C4-2B (cell line): ENCODE measurements at regions not wholly inside any gene's neighbourhood (a gene's known extent, or its start where the extent isn't known, plus 50 kb on each side); places are given as distances from the start of the nearest gene placed in this dataset.

Experiments
- H3K27ac ChIP-seq: fragments of 450-650 bp; 2 replicates; pipeline ENCODE4 v1.5.1; 2017
- ZFX ChIP-seq: fragments of 450-650 bp; IDR thresholded peaks from 2 replicates; pipeline ENCODE4 v1.6.1; 2017
- TF ChIP-seq, protein P1 (sequence below): fragments of 450-650 bp; conservative IDR thresholded peaks from 2 replicates; pipeline ENCODE4 v1.5.1; 2017; ENCODE audit warnings: mild to moderate bottlenecking

DNA sequence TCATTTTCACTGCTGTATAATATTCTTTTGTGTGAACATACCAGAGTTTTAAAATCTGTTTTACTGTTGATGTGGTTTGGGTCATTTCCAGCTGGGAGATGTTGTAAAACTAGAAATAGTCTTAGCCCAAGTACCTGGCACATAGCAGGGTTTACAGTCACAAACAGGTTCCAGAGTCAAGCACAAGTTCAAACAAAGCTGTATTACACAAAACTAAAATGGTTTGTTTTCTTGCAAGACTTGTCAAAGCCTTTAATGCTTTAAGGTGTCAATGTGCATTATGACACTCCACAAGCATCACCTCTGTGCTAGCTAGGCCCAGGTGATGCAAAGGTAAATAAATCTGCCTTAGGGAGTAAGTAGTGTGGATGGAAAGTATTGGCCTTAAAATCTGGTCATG lies 379.1 kb downstream of the MN1 start:
- TF ChIP-seq, protein P1, sequence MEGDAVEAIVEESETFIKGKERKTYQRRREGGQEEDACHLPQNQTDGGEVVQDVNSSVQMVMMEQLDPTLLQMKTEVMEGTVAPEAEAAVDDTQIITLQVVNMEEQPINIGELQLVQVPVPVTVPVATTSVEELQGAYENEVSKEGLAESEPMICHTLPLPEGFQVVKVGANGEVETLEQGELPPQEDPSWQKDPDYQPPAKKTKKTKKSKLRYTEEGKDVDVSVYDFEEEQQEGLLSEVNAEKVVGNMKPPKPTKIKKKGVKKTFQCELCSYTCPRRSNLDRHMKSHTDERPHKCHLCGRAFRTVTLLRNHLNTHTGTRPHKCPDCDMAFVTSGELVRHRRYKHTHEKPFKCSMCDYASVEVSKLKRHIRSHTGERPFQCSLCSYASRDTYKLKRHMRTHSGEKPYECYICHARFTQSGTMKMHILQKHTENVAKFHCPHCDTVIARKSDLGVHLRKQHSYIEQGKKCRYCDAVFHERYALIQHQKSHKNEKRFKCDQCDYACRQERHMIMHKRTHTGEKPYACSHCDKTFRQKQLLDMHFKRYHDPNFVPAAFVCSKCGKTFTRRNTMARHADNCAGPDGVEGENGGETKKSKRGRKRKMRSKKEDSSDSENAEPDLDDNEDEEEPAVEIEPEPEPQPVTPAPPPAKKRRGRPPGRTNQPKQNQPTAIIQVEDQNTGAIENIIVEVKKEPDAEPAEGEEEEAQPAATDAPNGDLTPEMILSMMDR, result no peak
- no peak for TF ChIP-seq ZFX
- H3K27ac ChIP-seq, result no peak overlapping the region

DNA sequence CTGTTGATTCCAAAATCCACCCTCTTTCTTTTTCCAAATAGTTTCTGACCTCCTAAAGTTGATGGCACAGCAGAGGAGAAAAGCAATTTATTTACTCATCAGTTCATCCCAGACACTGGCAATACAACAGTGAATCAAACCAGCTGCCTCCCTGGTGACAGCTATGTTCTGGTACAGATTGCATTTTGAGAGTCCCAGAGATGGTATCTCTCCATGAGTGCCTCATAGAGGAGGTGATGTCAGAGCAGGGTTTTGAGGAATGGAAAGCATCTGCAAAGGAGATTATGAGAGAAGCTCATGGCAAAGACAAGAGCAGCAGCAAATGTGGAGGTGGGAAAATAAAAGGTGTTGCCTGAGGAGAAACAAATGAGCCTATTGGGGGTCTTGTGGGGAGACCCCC lies 377.2 kb downstream of the MN1 start:
- TF ChIP-seq, protein P1, result no peak
- no peak for TF ChIP-seq ZFX
- H3K27ac ChIP-seq, result no peak overlapping the region

- TF ChIP-seq, protein P1, result no peak
- TF ChIP-seq ZFX, result no peak
- no peak overlapping the region for H3K27ac ChIP-seq
Observed at GRCh38 chr22:27429476-27429875, 372.1 kb downstream of the MN1 start.

- TF ChIP-seq, protein P1, result no peak
- TF ChIP-seq ZFX, result no peak
- H3K27ac ChIP-seq, result no peak overlapping the region
Observed at GRCh38 chr22:27431081-27431480, 370.5 kb downstream of the MN1 start.

GRCh38 chr22:27431896-27432295 lies 369.7 kb downstream of the MN1 start:
- no peak overlapping the region for H3K27ac ChIP-seq
- no peak for TF ChIP-seq ZFX
- TF ChIP-seq, protein P1, result no peak

GRCh38 chr22:27433099-27433498 lies 368.5 kb downstream of the MN1 start:
- H3K27ac ChIP-seq, result no peak overlapping the region
- TF ChIP-seq ZFX, result no peak
- TF ChIP-seq, protein P1, result no peak

GRCh38 chr22:27433585-27434190 lies 367.9 kb downstream of the MN1 start:
- H3K27ac ChIP-seq, result no peak overlapping the region
- TF ChIP-seq, protein P1, result no peak
- no peak for TF ChIP-seq ZFX
